ENCODE measurements at regions not wholly inside any gene's neighbourhood (a gene's known extent, or its start where the extent isn't known, plus 50 kb on each side); places are given as distances from the start of the nearest gene placed in this dataset.
A peak's percentile ranks its signal among the peaks of the same experiment; 100 is the strongest.

DNA sequence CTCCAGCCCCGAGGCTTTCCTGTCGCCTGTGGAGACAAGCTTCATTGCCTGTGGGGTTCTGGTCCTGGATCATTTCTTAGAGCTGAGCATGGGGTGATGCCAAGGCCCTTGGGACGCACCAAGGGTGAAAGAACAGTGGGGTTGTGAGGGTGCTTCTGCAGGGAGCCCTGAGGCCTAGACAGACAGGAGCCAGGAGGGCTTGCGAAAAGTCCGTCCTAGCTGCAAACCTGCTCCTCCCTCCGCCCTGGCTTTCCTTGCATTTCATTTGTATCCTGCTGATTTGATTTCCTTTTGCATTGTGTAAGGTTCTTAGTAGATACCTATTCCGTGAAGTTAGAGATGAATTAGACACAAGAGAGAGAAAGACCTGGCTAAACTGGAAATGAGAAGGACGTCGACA, 286.9 kb upstream of the C2CD4B start:
- H3K27me3 ChIP-seq: no peaks in the 10 kb centered on the region
- no peak for TF ChIP-seq POLR2A (IDR thresholded peaks at IDR 0.05)
- TF ChIP-seq, protein P1, sequence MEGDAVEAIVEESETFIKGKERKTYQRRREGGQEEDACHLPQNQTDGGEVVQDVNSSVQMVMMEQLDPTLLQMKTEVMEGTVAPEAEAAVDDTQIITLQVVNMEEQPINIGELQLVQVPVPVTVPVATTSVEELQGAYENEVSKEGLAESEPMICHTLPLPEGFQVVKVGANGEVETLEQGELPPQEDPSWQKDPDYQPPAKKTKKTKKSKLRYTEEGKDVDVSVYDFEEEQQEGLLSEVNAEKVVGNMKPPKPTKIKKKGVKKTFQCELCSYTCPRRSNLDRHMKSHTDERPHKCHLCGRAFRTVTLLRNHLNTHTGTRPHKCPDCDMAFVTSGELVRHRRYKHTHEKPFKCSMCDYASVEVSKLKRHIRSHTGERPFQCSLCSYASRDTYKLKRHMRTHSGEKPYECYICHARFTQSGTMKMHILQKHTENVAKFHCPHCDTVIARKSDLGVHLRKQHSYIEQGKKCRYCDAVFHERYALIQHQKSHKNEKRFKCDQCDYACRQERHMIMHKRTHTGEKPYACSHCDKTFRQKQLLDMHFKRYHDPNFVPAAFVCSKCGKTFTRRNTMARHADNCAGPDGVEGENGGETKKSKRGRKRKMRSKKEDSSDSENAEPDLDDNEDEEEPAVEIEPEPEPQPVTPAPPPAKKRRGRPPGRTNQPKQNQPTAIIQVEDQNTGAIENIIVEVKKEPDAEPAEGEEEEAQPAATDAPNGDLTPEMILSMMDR (IDR thresholded peaks at IDR 0.05): no peak
- H3K36me3 ChIP-seq: no peaks in the 10 kb centered on the region
- no peak overlapping the region for H3K4me3 ChIP-seq
- 94 to 97% (median 95%) methylated on average over 9 of the region's 9 CpGs for WGBS, 4 donors
- DNase-seq: no peak
- no peaks in the 10 kb centered on the region for H3K9me3 ChIP-seq
- peaks cover 3 to 65% (median 42%) of the 10 kb centered on the region in 12 donors for H3K4me1 ChIP-seq
- intact Hi-C loops (cut with DNase I): loop anchor here in 7 of 10 donors (5.0 to 10.0 kb wide), 6 partner anchors 45 to 663 kb away; partner anchors contain the start of gene TLN2 (in 3 of the 7)
- no peak overlapping the region for H3K27ac ChIP-seq
- no peak for ATAC-seq

DNA sequence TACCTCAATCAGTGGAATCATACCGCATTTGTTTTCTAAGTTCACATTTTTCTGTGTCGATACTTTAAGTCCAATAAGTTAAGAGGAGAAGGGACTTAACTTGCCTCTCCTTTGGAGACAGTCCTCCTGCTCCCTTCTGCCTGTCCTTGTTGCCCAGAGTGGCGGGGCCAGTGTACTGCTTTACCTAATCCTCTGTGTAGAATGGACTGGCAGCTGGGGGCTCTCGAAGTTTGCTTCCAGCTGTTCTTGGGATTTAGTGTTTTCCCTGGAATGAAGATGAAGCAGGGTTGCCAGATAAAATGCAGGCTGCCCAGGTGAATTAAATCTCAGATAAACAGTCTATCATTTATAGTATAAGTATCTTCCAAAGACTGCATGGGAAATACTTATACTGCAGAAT, 287.6 kb upstream of the C2CD4B start:
- no peaks in the 10 kb centered on the region for H3K27me3 ChIP-seq
- ATAC-seq: no peak
- H3K36me3 ChIP-seq: no peaks in the 10 kb centered on the region
- H3K9me3 ChIP-seq: no peaks in the 10 kb centered on the region
- DNase-seq: no peak
- H3K4me3 ChIP-seq: no peak overlapping the region
- peaks cover 3 to 70% (median 47%) of the 10 kb centered on the region in 12 donors for H3K4me1 ChIP-seq
- intact Hi-C loops (cut with DNase I): loop anchor here in 7 of 10 donors (5.0 to 10.0 kb wide), 6 partner anchors 45 to 662 kb away; partner anchors contain the start of gene TLN2 (in 3 of the 7)
- 81 to 90% (median 89%) methylated on average over 4 of the region's 4 CpGs for WGBS, 4 donors
- TF ChIP-seq POLR2A (IDR thresholded peaks at IDR 0.05): no peak
- TF ChIP-seq, protein P1 (IDR thresholded peaks at IDR 0.05): no peak
- H3K27ac ChIP-seq: no peak overlapping the region

DNA sequence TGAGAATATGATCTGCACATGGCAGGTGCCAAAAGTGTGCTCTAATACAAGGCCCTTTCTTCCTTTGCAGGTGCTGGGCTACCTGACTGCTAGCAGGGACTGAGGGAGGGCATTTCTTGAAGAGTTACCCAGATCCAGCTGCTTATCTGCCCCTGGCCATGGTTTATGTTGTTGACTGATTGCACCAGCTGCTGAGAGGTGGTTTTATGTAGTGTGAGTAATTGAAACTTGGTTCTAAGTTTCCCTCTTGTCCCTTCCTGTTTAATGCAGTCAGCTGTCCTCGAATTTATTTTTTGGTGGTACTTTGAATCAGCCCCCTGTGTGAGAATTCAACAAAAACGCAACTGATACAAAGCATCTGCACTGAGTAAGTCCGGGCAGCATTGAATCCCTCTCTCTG, 288.3 kb upstream of the C2CD4B start:
- no peaks in the 10 kb centered on the region for H3K27me3 ChIP-seq
- ATAC-seq: no peak
- H3K27ac ChIP-seq: peak overlapping the region in 10 of 12 donors; percentile 25 to 84 (median 50)
- H3K9me3 ChIP-seq: no peaks in the 10 kb centered on the region
- WGBS, 4 donors: 55 to 61% (median 59%) methylated on average over 3 of the region's 3 CpGs
- intact Hi-C loops (cut with DNase I): loop anchor here in 7 of 10 donors (5.0 to 10.0 kb wide), 6 partner anchors 46 to 661 kb away; partner anchors contain the start of gene TLN2 (in 3 of the 7)
- no peaks in the 10 kb centered on the region for H3K36me3 ChIP-seq
- no peak for DNase-seq
- no peak for TF ChIP-seq POLR2A (IDR thresholded peaks at IDR 0.05)
- TF ChIP-seq, protein P1 (IDR thresholded peaks at IDR 0.05): no peak
- H3K4me3 ChIP-seq: no peak overlapping the region
- peaks cover 3 to 69% (median 43%) of the 10 kb centered on the region in 12 donors for H3K4me1 ChIP-seq

DNA sequence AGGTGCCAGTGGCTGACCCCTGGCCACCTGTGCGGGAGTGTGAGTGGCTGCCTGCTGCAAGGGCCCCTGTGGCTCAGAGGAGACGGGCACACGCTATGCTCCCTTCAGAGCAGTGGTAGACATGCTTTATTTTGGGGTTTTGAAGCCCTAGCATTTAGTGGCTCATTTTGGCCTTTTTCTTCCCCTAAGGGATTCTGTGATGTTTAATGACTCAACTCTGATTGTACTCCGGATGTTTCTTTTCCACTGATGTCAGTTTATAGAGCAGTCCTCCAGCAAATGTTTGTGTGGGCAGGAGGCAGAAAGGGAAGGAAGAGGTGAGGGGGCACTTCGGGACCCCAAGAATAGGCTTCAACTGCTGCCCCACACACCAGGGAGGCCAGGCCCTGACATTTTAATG, 288.9 kb upstream of the C2CD4B start:
- peak overlapping the region in 10 of 12 donors; percentile 25 to 84 (median 50) for H3K27ac ChIP-seq
- no peaks in the 10 kb centered on the region for H3K9me3 ChIP-seq
- peak in 2 of 4 donors; percentile 4 to 15 for ATAC-seq
- intact Hi-C loops (cut with DNase I): loop anchor here in 7 of 10 donors (5.0 to 10.0 kb wide), 6 partner anchors 47 to 661 kb away; partner anchors contain the start of gene TLN2 (in 3 of the 7)
- H3K36me3 ChIP-seq: no peaks in the 10 kb centered on the region
- no peaks in the 10 kb centered on the region for H3K27me3 ChIP-seq
- no peak for TF ChIP-seq POLR2A (IDR thresholded peaks at IDR 0.05)
- TF ChIP-seq, protein P1 (IDR thresholded peaks at IDR 0.05): no peak
- 58 to 74% (median 67%) methylated on average over 5 of the region's 5 CpGs for WGBS, 4 donors
- no peak for DNase-seq
- peaks cover 3 to 66% (median 40%) of the 10 kb centered on the region in 12 donors for H3K4me1 ChIP-seq
- H3K4me3 ChIP-seq: no peak overlapping the region

Measured in heart left ventricle (tissue), 16 donors.